Ishikawa (cell line): ENCODE measurements at regions not wholly inside any gene's neighbourhood (a gene's known extent, or its start where the extent isn't known, plus 50 kb on each side); places are given as distances from the start of the nearest gene placed in this dataset.

Experiments used
- CEBPB ChIP-seq: IDR thresholded peaks from 2 replicates; pipeline ENCODE4 v1.6.1; 2012
- CREB1 ChIP-seq: IDR thresholded peaks from 2 replicates; pipeline ENCODE4 v1.6.1; 2012; ENCODE audit warnings: low read depth
- EGR1 ChIP-seq: IDR thresholded peaks from 2 replicates; pipeline ENCODE4 v1.6.1; 2012
- EP300 ChIP-seq: IDR thresholded peaks from 2 replicates; pipeline ENCODE4 v1.6.1; 2012; ENCODE audit warnings: borderline replicate concordance
- FOXM1 ChIP-seq: IDR thresholded peaks from 2 replicates; pipeline ENCODE4 v1.6.1; 2012; ENCODE audit warnings: low read depth, borderline replicate concordance
- NFIC ChIP-seq: IDR thresholded peaks from 2 replicates; pipeline ENCODE4 v1.6.1; 2012
- RAD21 ChIP-seq: IDR thresholded peaks from 2 replicates; pipeline ENCODE4 v1.6.1; 2012; ENCODE audit warnings: low read depth
- TAF1 ChIP-seq: IDR thresholded peaks from 2 replicates; pipeline ENCODE4 v1.6.1; 2012; ENCODE audit warnings: low read depth, mild to moderate bottlenecking
- TCF12 ChIP-seq: IDR thresholded peaks from 2 replicates; pipeline ENCODE4 v1.6.1; 2012; ENCODE audit warnings: low read depth
- TEAD4 ChIP-seq: IDR thresholded peaks from 2 replicates; pipeline ENCODE4 v1.6.1; 2012
- YY1 ChIP-seq: IDR thresholded peaks from 2 replicates; pipeline ENCODE4 v1.6.1; 2012; ENCODE audit warnings: low read depth
- ZBTB7A ChIP-seq: IDR thresholded peaks from 2 replicates; pipeline ENCODE4 v1.6.1; 2012; ENCODE audit warnings: low read depth
- TF ChIP-seq, protein P1 (sequence below): IDR thresholded peaks from 2 replicates; pipeline ENCODE4 v1.6.1; 2012
- TF ChIP-seq, protein P2 (sequence below): IDR thresholded peaks from 2 replicates; pipeline ENCODE4 v1.6.1; 2012; ENCODE audit warnings: low read depth, mild to moderate bottlenecking
- TF ChIP-seq, protein P3 (sequence below): IDR thresholded peaks from 2 replicates; pipeline ENCODE4 v1.6.1; 2012

DNA sequence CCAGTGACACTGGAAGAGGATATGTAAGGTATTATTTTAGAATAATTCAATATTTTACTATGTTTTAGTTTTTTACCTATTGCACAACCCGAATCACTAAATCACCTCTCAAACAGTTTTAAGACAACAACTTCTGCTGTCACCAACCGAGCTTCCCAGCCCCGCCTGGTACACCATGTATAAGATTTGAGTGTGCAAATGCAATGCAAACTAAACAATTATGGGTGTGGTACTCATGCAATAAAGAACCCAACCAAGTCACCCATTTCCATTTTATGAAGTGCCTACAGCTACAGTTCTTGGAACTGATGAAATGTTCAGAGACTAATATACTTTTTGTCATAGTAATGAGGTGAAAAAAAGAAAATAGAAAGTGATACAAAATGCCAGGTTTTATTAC lies 256.2 kb downstream of the TAFA4 start:
- TF ChIP-seq, protein P1, sequence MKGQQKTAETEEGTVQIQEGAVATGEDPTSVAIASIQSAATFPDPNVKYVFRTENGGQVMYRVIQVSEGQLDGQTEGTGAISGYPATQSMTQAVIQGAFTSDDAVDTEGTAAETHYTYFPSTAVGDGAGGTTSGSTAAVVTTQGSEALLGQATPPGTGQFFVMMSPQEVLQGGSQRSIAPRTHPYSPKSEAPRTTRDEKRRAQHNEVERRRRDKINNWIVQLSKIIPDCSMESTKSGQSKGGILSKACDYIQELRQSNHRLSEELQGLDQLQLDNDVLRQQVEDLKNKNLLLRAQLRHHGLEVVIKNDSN, result no peak
- TF ChIP-seq CREB1, result no peak
- no peak for TF ChIP-seq TCF12
- no peak for TF ChIP-seq EGR1
- TF ChIP-seq TEAD4, result no peak
- no peak for TF ChIP-seq TAF1
- TF ChIP-seq CEBPB, result no peak
- TF ChIP-seq RAD21, result no peak
- no peak for TF ChIP-seq NFIC
- no peak for TF ChIP-seq EP300

DNA sequence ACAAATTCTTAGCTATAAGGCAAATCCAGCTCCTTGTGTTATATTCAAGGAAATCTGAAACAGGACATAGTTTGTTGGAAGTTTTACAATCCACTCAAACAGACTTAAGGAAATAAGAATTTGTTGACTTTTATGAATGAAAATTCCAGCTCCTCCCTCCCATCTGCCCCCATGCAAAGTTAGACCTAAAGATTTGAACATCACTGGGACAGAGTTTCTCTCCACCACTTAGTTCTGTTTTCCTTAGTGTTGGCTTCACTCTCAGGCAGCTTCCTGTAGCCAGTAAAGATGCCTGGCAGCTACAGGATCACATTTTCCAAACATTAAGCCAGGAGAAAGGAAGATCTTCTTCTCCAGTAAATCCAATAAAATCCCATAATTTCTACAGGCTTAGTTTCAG lies 265.0 kb downstream of the TAFA4 start:
- TF ChIP-seq RAD21 (no peak), CREB1 (no peak), TAF1 (no peak), FOXM1 (no peak), EP300 (no peak), TEAD4 (no peak), TCF12 (no peak), CEBPB (no peak), NFIC (no peak), YY1 (no peak), ZBTB7A (no peak), EGR1 (no peak)
- TF ChIP-seq, protein P2, sequence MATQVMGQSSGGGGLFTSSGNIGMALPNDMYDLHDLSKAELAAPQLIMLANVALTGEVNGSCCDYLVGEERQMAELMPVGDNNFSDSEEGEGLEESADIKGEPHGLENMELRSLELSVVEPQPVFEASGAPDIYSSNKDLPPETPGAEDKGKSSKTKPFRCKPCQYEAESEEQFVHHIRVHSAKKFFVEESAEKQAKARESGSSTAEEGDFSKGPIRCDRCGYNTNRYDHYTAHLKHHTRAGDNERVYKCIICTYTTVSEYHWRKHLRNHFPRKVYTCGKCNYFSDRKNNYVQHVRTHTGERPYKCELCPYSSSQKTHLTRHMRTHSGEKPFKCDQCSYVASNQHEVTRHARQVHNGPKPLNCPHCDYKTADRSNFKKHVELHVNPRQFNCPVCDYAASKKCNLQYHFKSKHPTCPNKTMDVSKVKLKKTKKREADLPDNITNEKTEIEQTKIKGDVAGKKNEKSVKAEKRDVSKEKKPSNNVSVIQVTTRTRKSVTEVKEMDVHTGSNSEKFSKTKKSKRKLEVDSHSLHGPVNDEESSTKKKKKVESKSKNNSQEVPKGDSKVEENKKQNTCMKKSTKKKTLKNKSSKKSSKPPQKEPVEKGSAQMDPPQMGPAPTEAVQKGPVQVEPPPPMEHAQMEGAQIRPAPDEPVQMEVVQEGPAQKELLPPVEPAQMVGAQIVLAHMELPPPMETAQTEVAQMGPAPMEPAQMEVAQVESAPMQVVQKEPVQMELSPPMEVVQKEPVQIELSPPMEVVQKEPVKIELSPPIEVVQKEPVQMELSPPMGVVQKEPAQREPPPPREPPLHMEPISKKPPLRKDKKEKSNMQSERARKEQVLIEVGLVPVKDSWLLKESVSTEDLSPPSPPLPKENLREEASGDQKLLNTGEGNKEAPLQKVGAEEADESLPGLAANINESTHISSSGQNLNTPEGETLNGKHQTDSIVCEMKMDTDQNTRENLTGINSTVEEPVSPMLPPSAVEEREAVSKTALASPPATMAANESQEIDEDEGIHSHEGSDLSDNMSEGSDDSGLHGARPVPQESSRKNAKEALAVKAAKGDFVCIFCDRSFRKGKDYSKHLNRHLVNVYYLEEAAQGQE, result no peak
- TF ChIP-seq, protein P1, result no peak
- TF ChIP-seq, protein P3, sequence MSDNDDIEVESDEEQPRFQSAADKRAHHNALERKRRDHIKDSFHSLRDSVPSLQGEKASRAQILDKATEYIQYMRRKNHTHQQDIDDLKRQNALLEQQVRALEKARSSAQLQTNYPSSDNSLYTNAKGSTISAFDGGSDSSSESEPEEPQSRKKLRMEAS, result no peak

DNA sequence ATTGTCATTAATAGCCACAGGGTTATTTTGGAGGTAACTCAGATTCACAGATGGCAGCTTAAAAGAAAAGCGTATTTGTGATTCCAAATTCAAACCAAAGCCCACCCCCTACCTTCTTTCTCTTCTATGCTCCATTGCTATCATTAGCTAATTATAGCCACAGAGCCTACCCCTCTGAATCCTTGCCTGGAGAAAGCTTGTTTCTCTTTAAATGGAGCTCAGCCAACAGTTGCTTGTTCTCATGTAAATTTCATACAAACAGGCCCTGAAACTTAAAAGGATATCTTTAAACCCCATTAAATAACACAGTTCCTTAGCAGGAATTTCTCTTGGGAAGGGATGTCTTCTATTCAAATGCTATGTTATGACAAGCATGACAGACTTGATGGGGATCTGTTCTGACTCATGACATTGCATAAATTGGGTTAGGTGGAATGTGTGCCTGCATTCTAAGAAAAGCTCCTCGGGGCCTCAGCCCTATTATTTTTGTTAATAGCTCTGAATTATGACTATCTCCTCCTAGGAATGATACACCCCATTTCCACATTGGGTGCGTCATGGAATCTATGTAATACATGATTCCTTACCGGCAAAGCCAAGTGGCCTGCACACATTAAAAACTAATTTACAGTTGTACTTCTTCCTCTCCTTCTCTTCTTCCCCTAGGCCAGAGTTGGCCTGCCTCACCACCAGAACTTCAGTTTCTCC lies 265.8 kb downstream of the TAFA4 start:
- no peak for TF ChIP-seq FOXM1
- TF ChIP-seq EP300, result no peak
- TF ChIP-seq CREB1, result no peak
- no peak for TF ChIP-seq EGR1
- TF ChIP-seq NFIC, result no peak
- TF ChIP-seq, protein P3, result no peak
- TF ChIP-seq CEBPB, result no peak
- TF ChIP-seq, protein P2, result no peak
- TF ChIP-seq TAF1, result no peak

DNA sequence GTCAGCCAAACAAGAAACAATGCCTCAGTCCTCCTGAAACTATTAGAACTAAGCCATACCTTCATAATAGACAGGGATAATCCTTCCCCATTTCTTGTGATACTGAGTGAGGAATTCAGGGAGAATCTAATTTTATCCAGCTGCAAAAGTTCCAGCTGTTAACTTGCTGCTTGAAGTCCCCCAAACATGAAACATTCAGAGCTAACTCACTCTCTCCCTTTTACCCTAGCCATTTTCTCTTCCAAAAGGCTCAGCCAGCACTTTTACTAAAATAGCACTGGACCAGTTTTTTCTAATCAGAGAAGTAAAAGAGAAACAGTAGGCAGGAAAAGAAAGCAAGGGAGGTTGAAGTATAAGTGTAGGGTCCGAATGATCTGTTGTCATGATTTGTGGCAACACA lies 268.1 kb downstream of the TAFA4 start:
- no peak for TF ChIP-seq FOXM1
- TF ChIP-seq, protein P1, result no peak
- TF ChIP-seq, protein P2, result no peak
- no peak for TF ChIP-seq NFIC
- TF ChIP-seq CEBPB, result no peak
- no peak for TF ChIP-seq TEAD4
- TF ChIP-seq TAF1, result no peak
- no peak for TF ChIP-seq TCF12
- no peak for TF ChIP-seq RAD21
- no peak for TF ChIP-seq EGR1
- TF ChIP-seq YY1, result no peak
- TF ChIP-seq ZBTB7A, result no peak
- no peak for TF ChIP-seq CREB1
- TF ChIP-seq EP300, result no peak
- TF ChIP-seq, protein P3, result no peak
